BLaER1 treated with 17β-estradiol and CSF1 and Interleukin-3, amounts not matched to agents 10 nM and 100 nM (cell line): ENCODE measurements at regions not wholly inside any gene's neighbourhood (a gene's known extent, or its start where the extent isn't known, plus 50 kb on each side); places are given as distances from the start of the nearest gene placed in this dataset.
A peak's percentile ranks its signal among the peaks of the same experiment; 100 is the strongest.

Experiments used
- H3K27ac ChIP-seq, 11 experiments: shearing (Covaris generic); formaldehyde crosslinking; 2 replicates each; pipeline ENCODE4 v1.8.1; 2022
- H3K27me3 ChIP-seq, 11 experiments: shearing (Covaris generic); formaldehyde crosslinking; 2 replicates each; pipeline ENCODE4 v1.8.1; 2022
- H3K36me3 ChIP-seq, 11 experiments: shearing (Covaris generic); formaldehyde crosslinking; 2 replicates each; pipeline ENCODE4 v1.8.1; 2022
- H3K4me1 ChIP-seq, 10 experiments: shearing (Covaris generic); formaldehyde crosslinking; 2 replicates each; pipeline ENCODE4 v1.8.1; 2022
- H3K4me2 ChIP-seq, 11 experiments: shearing (Covaris generic); formaldehyde crosslinking; 2 replicates each; pipeline ENCODE4 v1.8.1; 2022
- H3K4me3 ChIP-seq, 10 experiments: shearing (Covaris generic); formaldehyde crosslinking; 2 replicates each; pipeline ENCODE4 v1.8.1; 2022
- H3K9ac ChIP-seq, 11 experiments: shearing (Covaris generic); formaldehyde crosslinking; 2 replicates each; pipeline ENCODE4 v1.8.1; 2022
- H3K9me3 ChIP-seq, 11 experiments: shearing (Covaris generic); formaldehyde crosslinking; replicated peaks in 1 of 11; 2 replicates each; pipeline ENCODE4 v1.8.1; 2022
- H4K20me1 ChIP-seq, 11 experiments: shearing (Covaris generic); formaldehyde crosslinking; 2 replicates each; pipeline ENCODE4 v1.8.1; 2022
- Cebpa-rat ChIP-seq, 11 experiments: shearing (Covaris generic); IDR thresholded peaks; 2 replicates each; pipeline ENCODE4 v1.8.1; 2022

GRCh38 chr17:14775731-14776492 lies 475.0 kb downstream of the HS3ST3B1 start:
- Histone ChIP-seq H3K36me3 (no peaks in the 10 kb centered on the region), H3K27me3 (no peaks in the 10 kb centered on the region), H3K9ac (no peak overlapping the region), H4K20me1 (no peaks in the 10 kb centered on the region), H3K4me3 (no peak overlapping the region), H3K4me2 (no peak overlapping the region), H3K27ac (no peak overlapping the region), H3K9me3 (peaks cover 14 to 23% (median 17%) of the 10 kb centered on the region in 11 experiments), H3K4me1 (peaks cover 0 to 18% (median 6%) of the 10 kb centered on the region in 10 experiments; a peak in 10 of 20 replicates)
- TF ChIP-seq Cebpa-rat (IDR thresholded peaks at IDR 0.05), result no peak

GRCh38 chr17:14774774-14775173 lies 473.9 kb downstream of the HS3ST3B1 start:
- H3K9ac ChIP-seq, result no peak overlapping the region
- peaks cover 0 to 18% (median 6%) of the 10 kb centered on the region in 10 experiments; a peak in 10 of 20 replicates for H3K4me1 ChIP-seq
- peaks cover 14 to 23% (median 17%) of the 10 kb centered on the region in 11 experiments for H3K9me3 ChIP-seq
- H3K27me3 ChIP-seq, result no peaks in the 10 kb centered on the region
- no peaks in the 10 kb centered on the region for H4K20me1 ChIP-seq
- H3K27ac ChIP-seq, result no peak overlapping the region
- no peak overlapping the region for H3K4me3 ChIP-seq
- H3K4me2 ChIP-seq, result no peak overlapping the region
- TF ChIP-seq Cebpa-rat (IDR thresholded peaks at IDR 0.05), result peak in 2 of 11 experiments; percentile 13 to 32; a peak in 2 of 22 replicates
- H3K36me3 ChIP-seq, result no peaks in the 10 kb centered on the region

- peaks cover 14 to 29% (median 20%) of the 10 kb centered on the region in 11 experiments for H3K9me3 ChIP-seq
- H3K9ac ChIP-seq, result no peak overlapping the region
- no peak overlapping the region; a peak in 1 of 22 replicates for H3K4me2 ChIP-seq
- no peak overlapping the region for H3K4me3 ChIP-seq
- no peaks in the 10 kb centered on the region for H4K20me1 ChIP-seq
- peaks cover 0 to 18% (median 6%) of the 10 kb centered on the region in 10 experiments; a peak in 10 of 20 replicates for H3K4me1 ChIP-seq
- H3K36me3 ChIP-seq, result no peaks in the 10 kb centered on the region
- no peak overlapping the region for H3K27ac ChIP-seq
- H3K27me3 ChIP-seq, result no peaks in the 10 kb centered on the region
- TF ChIP-seq Cebpa-rat (IDR thresholded peaks at IDR 0.05), result peak in 1 of 11 experiments; percentile 24; a peak in 1 of 22 replicates
These were observed 471.9 kb downstream of the HS3ST3B1 start for GRCh38 chr17:14772776-14773175.

GRCh38 chr17:14771543-14771942 lies 470.7 kb downstream of the HS3ST3B1 start:
- H3K4me3 ChIP-seq, result no peak overlapping the region
- no peaks in the 10 kb centered on the region for H3K27me3 ChIP-seq
- H3K4me2 ChIP-seq, result no peak overlapping the region
- H3K4me1 ChIP-seq, result peaks cover 0 to 9% (median 6%) of the 10 kb centered on the region in 10 experiments; a peak in 10 of 20 replicates
- H3K9ac ChIP-seq, result no peak overlapping the region
- peaks cover 14 to 29% (median 20%) of the 10 kb centered on the region in 11 experiments for H3K9me3 ChIP-seq
- no peak overlapping the region for H3K27ac ChIP-seq
- no peaks in the 10 kb centered on the region for H4K20me1 ChIP-seq
- TF ChIP-seq Cebpa-rat (IDR thresholded peaks at IDR 0.05), result no peak
- no peaks in the 10 kb centered on the region for H3K36me3 ChIP-seq

- no peak overlapping the region for H3K4me3 ChIP-seq
- no peaks in the 10 kb centered on the region for H3K27me3 ChIP-seq
- H3K4me2 ChIP-seq, result no peak overlapping the region
- no peak for TF ChIP-seq Cebpa-rat (IDR thresholded peaks at IDR 0.05)
- H3K9ac ChIP-seq, result no peak overlapping the region
- peaks cover 1 to 11% (median 4%) of the 10 kb centered on the region in 11 experiments; a peak in 19 of 22 replicates for H3K9me3 ChIP-seq
- peaks cover 0 to 9% (median 5%) of the 10 kb centered on the region in 10 experiments; a peak in 10 of 20 replicates for H3K4me1 ChIP-seq
- no peaks in the 10 kb centered on the region for H3K36me3 ChIP-seq
- no peaks in the 10 kb centered on the region for H4K20me1 ChIP-seq
- H3K27ac ChIP-seq, result no peak overlapping the region
These were observed 468.0 kb downstream of the HS3ST3B1 start for GRCh38 chr17:14768923-14769322.

GRCh38 chr17:14762736-14763479 lies 462.0 kb downstream of the HS3ST3B1 start:
- TF ChIP-seq Cebpa-rat (IDR thresholded peaks at IDR 0.05), result no peak
- peaks cover 0 to 25% (median 10%) of the 10 kb centered on the region in 11 experiments; a peak in 18 of 22 replicates for H3K27me3 ChIP-seq
- no peaks in the 10 kb centered on the region for H3K4me1 ChIP-seq
- H3K9ac ChIP-seq, result no peak overlapping the region
- H3K4me3 ChIP-seq, result no peak overlapping the region
- no peaks in the 10 kb centered on the region for H3K36me3 ChIP-seq
- H4K20me1 ChIP-seq, result no peaks in the 10 kb centered on the region
- no peak overlapping the region for H3K4me2 ChIP-seq
- H3K9me3 ChIP-seq, result no peaks in the 10 kb centered on the region
- no peak overlapping the region for H3K27ac ChIP-seq

GRCh38 chr17:14760719-14761411 lies 460.0 kb downstream of the HS3ST3B1 start:
- peaks cover 0 to 9% (median 8%) of the 10 kb centered on the region in 10 experiments; a peak in 11 of 20 replicates for H3K4me1 ChIP-seq
- no peak for TF ChIP-seq Cebpa-rat (IDR thresholded peaks at IDR 0.05)
- no peaks in the 10 kb centered on the region for H3K9me3 ChIP-seq
- H3K4me2 ChIP-seq, result peak overlapping the region in 1 of 11 experiments; percentile 10; a peak in 2 of 22 replicates
- no peak overlapping the region for H3K4me3 ChIP-seq
- no peaks in the 10 kb centered on the region for H4K20me1 ChIP-seq
- H3K9ac ChIP-seq, result no peak overlapping the region
- no peaks in the 10 kb centered on the region for H3K36me3 ChIP-seq
- H3K27me3 ChIP-seq, result peaks cover 17 to 39% (median 26%) of the 10 kb centered on the region in 11 experiments; a peak in 21 of 22 replicates
- H3K27ac ChIP-seq, result no peak overlapping the region

- Histone ChIP-seq H3K27ac (no peak overlapping the region), H3K4me3 (no peak overlapping the region), H3K9ac (no peak overlapping the region), H3K4me1 (peaks cover 0 to 14% (median 8%) of the 10 kb centered on the region in 10 experiments; a peak in 12 of 20 replicates), H3K27me3 (peaks cover 22 to 45% (median 33%) of the 10 kb centered on the region in 11 experiments), H4K20me1 (no peaks in the 10 kb centered on the region), H3K4me2 (peak overlapping the region in 1 of 11 experiments; percentile 10; a peak in 2 of 22 replicates), H3K9me3 (no peaks in the 10 kb centered on the region), H3K36me3 (no peaks in the 10 kb centered on the region)
- no peak for TF ChIP-seq Cebpa-rat (IDR thresholded peaks at IDR 0.05)
These were observed 459.3 kb downstream of the HS3ST3B1 start for GRCh38 chr17:14760212-14760611.
